GM04503 (cell line): ENCODE measurements at regions not wholly inside any gene's neighbourhood (a gene's known extent, or its start where the extent isn't known, plus 50 kb on each side); places are given as distances from the start of the nearest gene placed in this dataset.

Source experiments
- DNase-seq: peaks from one replicate; pipeline ENCODE4 v3.0.0-alpha.2; 2012; ENCODE audit warnings: low read depth

DNA sequence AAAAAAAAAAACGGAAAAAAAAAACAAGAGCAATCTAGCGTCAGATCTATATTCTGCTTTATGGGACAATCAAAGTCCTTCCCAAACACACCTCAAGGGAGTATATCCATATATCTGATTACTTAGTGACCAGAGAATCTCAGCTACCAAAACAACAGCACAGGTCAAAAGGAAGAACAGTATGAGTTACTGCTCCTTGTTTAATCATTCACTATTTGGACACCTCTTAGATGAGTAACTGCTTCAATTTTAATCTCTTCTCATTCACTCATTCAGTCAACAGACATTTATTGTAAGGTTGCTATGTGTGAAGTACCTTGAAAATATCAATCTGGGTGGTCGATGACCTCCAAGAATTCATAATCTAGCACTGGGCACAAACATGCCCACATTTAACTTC, 193.2 kb downstream of the IRS2 start:
- DNase-seq, result no peak

DNA sequence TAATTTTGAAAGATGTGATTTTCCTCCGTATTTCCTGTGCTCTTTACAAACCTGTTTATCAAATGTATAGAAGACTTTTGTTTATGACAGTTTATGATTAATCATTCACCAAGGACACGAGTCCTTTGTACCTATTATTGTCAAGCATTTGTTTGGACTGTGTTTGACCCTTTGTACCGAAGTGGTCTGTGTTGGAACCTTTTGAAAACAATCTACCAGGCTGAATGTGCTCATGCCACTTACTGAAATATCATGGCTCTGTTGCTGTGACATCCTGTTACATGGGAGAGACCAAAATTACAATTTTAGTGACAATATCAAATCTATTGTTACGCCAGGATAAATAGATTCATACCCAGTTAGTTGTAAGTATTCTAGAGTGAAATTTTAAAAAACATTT, 193.6 kb downstream of the IRS2 start:
- no peak for DNase-seq

DNA sequence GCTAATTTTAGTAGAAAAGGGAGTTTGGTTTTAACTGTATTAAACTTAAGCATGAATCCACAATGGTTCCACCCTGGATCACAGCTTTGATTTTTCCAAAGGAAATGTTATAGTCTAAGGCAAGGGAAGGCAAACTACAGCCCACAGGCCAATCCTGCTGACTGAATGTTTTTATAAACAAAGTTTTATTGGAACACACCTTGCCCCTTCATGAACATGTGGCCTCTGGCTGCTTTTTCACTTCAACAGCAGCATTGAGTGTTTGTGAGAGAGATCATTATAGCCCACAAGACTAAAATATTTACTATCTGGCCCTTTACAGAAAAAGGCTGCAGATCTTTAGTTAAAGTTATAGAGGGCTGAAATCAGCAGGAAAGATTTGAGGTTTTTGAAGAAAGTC, 198.7 kb downstream of the IRS2 start:
- no peak for DNase-seq

DNA sequence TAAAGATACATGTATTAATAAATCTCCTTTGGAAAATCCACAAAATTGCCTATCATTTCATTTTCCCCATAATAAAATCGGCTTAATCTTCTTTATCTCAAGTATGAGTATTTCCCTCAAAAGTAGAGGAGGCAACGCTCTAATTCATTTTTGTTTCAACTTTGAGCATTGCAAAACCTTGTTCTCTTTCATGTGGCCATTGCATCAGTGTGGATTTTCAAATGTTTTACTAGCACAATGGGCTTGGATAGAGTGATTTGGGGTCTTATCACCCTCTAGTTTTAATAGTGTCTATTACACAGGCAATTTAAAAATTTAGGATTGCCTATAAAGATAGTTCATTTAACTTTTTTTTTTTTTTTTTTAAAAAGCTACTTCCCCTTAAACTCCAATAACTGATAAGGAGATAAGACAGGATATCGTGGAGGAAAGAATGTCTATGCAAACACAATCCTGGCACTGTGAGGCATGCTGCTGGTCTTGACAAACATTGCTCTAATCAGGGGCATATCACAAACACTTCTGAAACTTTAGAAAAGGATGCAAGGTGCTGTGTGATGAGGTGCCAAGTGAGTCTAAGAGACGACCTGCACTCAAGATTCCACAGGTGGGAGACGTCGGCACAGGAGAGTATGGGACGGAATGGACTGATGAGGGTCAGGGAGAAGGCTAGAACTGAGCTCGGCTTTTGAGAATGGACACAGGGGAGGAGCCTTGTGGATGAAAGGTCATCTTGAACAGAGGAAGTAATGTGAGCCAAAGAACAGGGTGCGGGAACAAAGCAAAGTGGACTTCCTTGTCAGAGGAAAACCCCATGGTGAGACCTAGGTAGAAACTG, 199.7 kb downstream of the IRS2 start:
- no peak for DNase-seq

GRCh38 chr13:109584844-109585361, 201.5 kb downstream of the IRS2 start:
- no peak for DNase-seq

- no peak for DNase-seq
These were observed 209.1 kb downstream of the IRS2 start for GRCh38 chr13:109577191-109577700.

GRCh38 chr13:109576331-109576813, 210.0 kb downstream of the IRS2 start:
- no peak for DNase-seq

- no peak for DNase-seq
These were observed 210.6 kb downstream of the IRS2 start for GRCh38 chr13:109575821-109576220.

GRCh38 chr13:109572389-109572788, 214.0 kb downstream of the IRS2 start:
- no peak for DNase-seq

DNA sequence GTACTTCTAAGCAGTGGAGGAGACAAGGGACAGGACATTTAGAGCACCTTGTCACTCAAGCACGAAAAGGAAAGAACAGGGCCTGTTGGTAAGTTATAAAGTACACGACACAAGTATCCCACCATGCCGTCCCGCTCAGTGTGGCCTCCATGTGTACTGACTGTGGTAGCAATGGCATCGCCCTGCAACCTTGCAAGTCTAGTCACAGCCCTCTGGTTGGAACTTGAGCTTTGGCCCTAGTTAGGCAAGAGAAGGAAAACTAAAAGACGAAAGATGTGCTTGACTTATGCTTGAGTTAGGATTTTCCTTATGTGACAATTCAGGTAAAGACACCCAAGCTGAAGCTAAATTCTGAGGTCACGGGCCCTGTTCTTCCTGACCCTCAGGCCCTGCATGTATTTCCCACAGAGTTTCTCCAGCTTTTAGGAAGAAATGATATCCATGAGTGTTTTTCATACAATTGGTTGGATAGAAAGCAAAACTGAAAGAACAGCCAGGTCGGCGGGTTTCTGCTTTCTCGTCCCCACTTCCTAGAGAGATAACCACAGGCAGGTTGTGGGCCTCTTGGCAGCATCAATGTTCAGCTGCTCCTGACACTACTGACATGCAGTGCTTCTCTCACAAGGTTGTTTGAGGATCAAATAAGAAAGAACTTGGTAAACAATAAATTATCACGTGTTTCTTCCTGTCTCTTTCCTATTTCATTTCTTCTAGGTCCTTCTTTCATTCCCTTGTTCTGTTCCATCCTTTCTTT, 216.2 kb downstream of the IRS2 start:
- no peak for DNase-seq

DNA sequence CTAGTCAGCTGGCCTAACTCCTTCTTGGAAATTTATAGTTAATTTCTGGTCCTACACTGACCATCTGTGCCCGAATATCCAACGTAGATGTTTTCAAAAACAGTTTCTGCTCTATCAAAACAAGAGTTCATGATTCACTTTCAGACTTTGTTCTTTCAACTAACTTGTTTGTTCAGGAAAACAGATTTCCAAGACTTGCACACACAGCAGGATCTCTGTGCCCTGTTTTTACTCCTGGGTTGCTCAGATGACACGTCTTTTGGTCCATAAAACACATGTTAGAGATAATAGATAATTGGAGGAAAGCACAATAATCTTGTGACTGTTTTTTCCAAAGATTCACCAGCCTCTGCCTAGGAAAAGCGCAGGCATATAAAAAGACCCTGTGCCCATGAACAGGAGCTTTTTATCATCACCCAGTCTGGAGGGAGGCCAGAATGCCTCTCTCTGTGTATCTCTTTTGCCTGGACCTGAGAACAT, 218.0 kb downstream of the IRS2 start:
- no peak for DNase-seq

DNA sequence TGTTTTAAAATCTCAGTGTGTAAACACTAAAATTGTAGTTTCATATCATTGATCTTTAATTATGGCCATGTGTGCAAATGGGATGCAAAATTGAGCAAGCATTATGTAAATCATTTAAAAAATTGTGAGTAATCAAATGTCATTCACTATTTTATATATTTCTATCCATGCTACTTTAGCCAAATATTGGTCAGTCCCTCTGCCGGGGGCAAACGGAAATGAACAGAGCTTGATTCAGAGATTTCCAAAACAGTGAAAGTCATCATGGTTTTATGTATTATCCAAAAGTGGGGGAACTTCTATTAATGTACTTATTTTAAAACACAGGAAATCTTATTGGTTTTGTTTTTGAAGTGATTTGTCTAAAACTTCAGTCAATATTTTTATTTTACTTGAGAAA, 219.1 kb downstream of the IRS2 start:
- DNase-seq, result no peak

DNA sequence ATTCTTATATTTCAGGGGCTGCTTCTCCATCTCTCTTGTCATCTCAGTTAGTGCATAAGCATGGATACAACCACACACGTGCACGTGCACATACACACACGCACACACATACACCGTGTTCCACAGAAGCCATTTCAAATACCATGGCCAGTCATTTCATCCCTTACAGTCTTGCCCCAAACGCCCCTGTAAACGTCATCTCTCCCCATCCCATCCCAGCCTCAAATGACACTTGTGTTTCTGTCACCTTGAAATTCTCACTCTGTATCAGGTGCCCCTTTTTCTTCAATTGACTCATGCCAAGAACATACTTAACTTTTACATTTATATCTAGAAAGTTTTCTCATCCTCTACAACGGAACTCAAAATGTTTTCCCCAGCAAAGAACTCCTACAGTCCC, 220.5 kb downstream of the IRS2 start:
- no peak for DNase-seq

GRCh38 chr13:109548374-109548773, 238.0 kb downstream of the IRS2 start:
- no peak for DNase-seq

GRCh38 chr13:109547942-109548341, 238.4 kb downstream of the IRS2 start:
- DNase-seq, result no peak

DNA sequence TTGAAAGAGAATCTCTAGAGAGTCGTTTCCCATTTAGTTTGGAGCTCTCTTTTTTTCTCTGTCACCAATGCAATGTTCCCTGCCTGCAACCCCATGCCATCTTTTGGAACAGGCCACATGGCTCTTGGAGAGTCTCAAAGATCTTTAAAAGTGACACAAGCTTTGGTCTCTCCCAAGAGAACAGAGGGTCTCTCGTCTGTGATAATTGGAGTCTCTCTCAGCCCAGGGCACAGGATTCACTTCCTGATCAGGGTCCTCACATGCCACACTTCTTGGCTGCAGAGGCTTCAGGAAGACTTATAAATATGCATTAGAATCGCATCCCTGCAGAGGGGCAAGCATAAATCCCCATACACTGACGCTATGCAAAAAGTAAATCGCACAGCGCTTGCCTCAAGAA, 240.5 kb downstream of the IRS2 start:
- DNase-seq, result no peak

DNA sequence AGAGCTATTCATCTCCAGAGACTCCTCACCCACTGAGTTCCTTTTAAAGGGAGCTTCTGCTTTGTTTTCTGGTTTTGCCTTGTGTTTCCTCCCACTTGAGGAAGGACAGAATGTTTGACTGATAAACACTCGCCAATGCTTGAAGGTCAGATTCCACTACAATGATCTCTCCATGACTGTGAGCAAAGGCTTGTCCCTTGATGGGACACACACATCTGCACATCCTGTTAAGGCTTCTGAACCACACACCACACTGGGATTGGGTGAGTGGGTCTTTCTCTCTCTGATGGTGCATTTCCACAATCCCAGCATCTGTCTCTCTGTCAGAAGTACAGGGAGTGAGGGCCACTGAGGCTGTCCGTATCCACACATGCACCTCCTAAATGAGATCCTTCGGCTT, 245.3 kb downstream of the IRS2 start:
- no peak for DNase-seq

DNA sequence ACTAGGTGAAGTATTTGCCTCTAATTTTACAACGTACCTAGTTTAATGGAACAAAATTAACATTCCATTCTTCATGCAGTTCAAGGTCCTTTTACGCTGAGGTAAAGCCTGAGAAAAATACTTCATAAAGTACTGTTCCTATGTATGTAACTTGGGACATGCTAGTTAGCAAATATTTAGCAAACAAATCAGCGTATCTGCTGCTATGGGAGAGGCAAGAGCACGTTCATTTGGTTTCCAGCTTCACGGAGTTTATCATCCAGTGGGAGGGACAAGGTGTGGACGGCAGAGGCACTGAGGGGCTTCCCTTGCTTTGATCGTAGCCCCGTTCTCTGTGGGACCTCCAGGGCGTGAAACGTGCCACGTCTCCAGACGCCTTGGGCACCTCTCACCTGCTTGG, 248.8 kb downstream of the IRS2 start:
- DNase-seq, result no peak

- no peak for DNase-seq
These were observed 253.0 kb downstream of the IRS2 start for GRCh38 chr13:109533350-109533749.

- DNase-seq, result no peak
These were observed 256.4 kb downstream of the IRS2 start for GRCh38 chr13:109529964-109530363.

DNA sequence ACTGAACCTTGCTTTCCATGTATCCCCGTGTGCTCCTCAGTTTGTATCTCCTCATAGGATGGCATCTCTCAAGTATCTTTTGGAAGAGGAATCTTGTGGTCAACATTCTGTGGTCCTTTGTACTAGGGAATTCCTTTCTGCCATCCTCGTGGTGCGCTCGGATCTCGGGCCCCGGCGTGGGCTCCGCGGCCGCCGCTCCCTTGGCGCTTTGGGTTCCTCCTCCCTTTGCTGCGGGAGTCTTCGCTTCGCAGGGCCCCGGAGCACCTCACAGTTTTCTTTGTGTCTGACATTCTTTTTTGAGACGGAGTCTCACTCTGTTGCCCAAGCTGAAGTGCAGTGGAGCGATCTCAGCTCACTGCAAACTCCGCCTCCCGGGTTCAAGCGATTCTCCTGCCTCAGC, 264.7 kb downstream of the IRS2 start:
- DNase-seq, result no peak

- DNase-seq, result no peak
These were observed 268.9 kb downstream of the IRS2 start for GRCh38 chr13:109517517-109517916.

- DNase-seq, result no peak
These were observed 270.2 kb downstream of the IRS2 start for GRCh38 chr13:109516186-109516585.
